Mammary epithelial cell (primary cell): ENCODE measurements at regions not wholly inside any gene's neighbourhood (a gene's known extent, or its start where the extent isn't known, plus 50 kb on each side); places are given as distances from the start of the nearest gene placed in this dataset.

ENCODE experiments used
- EZH2 ChIP-seq: IDR thresholded peaks from 2 replicates; pipeline ENCODE4 v1.6.1; 2012; ENCODE audit warnings: low read length, inconsistent platforms, borderline replicate concordance
- TF ChIP-seq, protein P1 (sequence below), 2 donors: IDR thresholded peaks in 1 of 2; conservative IDR thresholded peaks in 1 of 2; 2 replicates each; pipeline ENCODE4 v1.5.1; 2011 to 2012; ENCODE audit warnings: inconsistent platforms in 2 of 2, low read length in 2 of 2, mild to moderate bottlenecking in 2 of 2, control low read depth in 1 of 2, low read depth in 1 of 2; ENCODE audit not compliant: insufficient read depth in 1 of 2; ENCODE audit errors: extremely low read depth in 1 of 2

DNA sequence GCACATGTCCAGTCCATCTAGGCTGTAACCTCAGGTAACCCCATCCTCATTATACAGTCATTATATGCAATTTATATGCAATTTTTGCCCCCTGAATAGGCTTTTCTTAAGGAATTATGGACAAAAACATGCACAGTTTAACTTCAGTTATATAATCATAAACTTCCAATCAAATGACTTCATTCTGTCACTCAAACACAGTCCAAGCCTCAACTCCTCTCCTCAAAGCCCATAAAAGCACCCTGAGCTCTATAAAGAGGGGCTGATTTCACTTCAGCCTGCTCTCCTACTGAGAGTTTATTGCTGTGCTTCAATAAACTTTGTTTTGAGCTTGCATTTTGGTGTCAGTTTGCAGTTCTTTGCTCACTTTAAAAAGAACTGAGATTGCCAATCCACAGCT lies 1805.5 kb downstream of the BRINP3 start:
- TF ChIP-seq, protein P1, sequence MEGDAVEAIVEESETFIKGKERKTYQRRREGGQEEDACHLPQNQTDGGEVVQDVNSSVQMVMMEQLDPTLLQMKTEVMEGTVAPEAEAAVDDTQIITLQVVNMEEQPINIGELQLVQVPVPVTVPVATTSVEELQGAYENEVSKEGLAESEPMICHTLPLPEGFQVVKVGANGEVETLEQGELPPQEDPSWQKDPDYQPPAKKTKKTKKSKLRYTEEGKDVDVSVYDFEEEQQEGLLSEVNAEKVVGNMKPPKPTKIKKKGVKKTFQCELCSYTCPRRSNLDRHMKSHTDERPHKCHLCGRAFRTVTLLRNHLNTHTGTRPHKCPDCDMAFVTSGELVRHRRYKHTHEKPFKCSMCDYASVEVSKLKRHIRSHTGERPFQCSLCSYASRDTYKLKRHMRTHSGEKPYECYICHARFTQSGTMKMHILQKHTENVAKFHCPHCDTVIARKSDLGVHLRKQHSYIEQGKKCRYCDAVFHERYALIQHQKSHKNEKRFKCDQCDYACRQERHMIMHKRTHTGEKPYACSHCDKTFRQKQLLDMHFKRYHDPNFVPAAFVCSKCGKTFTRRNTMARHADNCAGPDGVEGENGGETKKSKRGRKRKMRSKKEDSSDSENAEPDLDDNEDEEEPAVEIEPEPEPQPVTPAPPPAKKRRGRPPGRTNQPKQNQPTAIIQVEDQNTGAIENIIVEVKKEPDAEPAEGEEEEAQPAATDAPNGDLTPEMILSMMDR (conservative IDR thresholded peaks at IDR 0.05 in 1 of 2, IDR thresholded peaks at IDR 0.05 in 1 of 2; ENCODE audit: extremely low read depth in 1 of 2, insufficient read depth in 1 of 2, low read depth in 1 of 2, low read length in 2 of 2): no peak
- TF ChIP-seq EZH2: no peak
